ENCODE measurements at regions not wholly inside any gene's neighbourhood (a gene's known extent, or its start where the extent isn't known, plus 50 kb on each side); places are given as distances from the start of the nearest gene placed in this dataset.

DNA sequence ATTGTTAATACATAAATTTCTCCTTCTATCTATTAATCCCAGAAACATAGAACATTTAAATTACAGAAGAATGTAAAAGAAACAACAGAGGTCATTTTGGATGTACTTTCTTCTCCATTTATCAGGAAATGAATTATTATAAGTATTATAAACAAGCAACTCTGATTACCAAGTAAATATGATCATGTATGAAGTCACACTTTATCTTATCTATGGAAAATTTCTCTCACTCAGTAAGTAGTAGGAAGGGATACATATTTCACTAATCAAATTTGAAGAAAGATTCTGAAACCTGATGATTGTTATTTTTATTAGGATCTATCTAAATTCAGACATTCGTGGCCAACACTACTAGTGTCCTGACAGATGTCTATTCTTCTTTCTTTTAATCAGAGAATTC is 770.7 kb downstream of the LTN1 start:
- TF ChIP-seq, protein P1, sequence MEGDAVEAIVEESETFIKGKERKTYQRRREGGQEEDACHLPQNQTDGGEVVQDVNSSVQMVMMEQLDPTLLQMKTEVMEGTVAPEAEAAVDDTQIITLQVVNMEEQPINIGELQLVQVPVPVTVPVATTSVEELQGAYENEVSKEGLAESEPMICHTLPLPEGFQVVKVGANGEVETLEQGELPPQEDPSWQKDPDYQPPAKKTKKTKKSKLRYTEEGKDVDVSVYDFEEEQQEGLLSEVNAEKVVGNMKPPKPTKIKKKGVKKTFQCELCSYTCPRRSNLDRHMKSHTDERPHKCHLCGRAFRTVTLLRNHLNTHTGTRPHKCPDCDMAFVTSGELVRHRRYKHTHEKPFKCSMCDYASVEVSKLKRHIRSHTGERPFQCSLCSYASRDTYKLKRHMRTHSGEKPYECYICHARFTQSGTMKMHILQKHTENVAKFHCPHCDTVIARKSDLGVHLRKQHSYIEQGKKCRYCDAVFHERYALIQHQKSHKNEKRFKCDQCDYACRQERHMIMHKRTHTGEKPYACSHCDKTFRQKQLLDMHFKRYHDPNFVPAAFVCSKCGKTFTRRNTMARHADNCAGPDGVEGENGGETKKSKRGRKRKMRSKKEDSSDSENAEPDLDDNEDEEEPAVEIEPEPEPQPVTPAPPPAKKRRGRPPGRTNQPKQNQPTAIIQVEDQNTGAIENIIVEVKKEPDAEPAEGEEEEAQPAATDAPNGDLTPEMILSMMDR (IDR thresholded peaks at IDR 0.05): no peak
- no peak for TF ChIP-seq EZH2 (IDR thresholded peaks at IDR 0.05)
